HEK293 (cell line): ENCODE measurements at regions not wholly inside any gene's neighbourhood (a gene's known extent, or its start where the extent isn't known, plus 50 kb on each side); places are given as distances from the start of the nearest gene placed in this dataset.
A peak's percentile ranks its signal among the peaks of the same experiment; 100 is the strongest.

Source experiments
- CTCF ChIA-PET: fragments of 350-600 bp; formaldehyde crosslinking; extraction: SDS; loops from one replicate; lab custom pipeline; 2021; ENCODE audit warnings: antibody characterized with exemption; lab: Yijun Ruan, JAX
- POLR2A ChIA-PET: fragments of 300-600 bp; formaldehyde crosslinking; extraction: SDS; loops from one replicate; lab custom pipeline; 2020; ENCODE audit warnings: antibody characterized with exemption, inconsistent platforms; lab: Yijun Ruan, JAX
- H3K27ac ChIP-seq: fragments of 200-500 bp; sonication (Bioruptor generic); 2 replicates; pipeline ENCODE4 v1.5.1; 2014; ENCODE audit warnings: low read depth, low read length, control low read depth, inconsistent platforms; ENCODE audit errors: extremely low read depth
- H3K36me3 ChIP-seq, 2 experiments: fragments of 200-500 bp in 1 of 2; sonication (Bioruptor generic) in 1 of 2; 1 replicate in 1 of 2; 2 replicates in 1 of 2; pipeline ENCODE4 v1.5.1; 2014 to 2017; ENCODE audit warnings: inconsistent platforms in 2 of 2, low read length in 2 of 2; ENCODE audit not compliant: control insufficient read depth in 2 of 2, insufficient read depth in 1 of 2
- H3K4me1 ChIP-seq: fragments of 200-500 bp; sonication (Bioruptor generic); 2 replicates; pipeline ENCODE4 v1.5.1; 2014; ENCODE audit warnings: mild to moderate bottlenecking, low read length, inconsistent platforms; ENCODE audit not compliant: control insufficient read depth, insufficient read depth
- H3K4me3 ChIP-seq: 2 replicates; pipeline ENCODE4 v1.5.1; 2011; ENCODE audit warnings: low read depth, mild to moderate bottlenecking, control low read depth, low read length, moderate library complexity
- H3K9me3 ChIP-seq: fragments of 200-500 bp; sonication (Bioruptor generic); 2 replicates; pipeline ENCODE4 v1.5.1; 2014; ENCODE audit warnings: low read depth, low read length, inconsistent platforms; ENCODE audit not compliant: control insufficient read depth, insufficient read depth
- BCL11B ChIP-seq: fragments of 450-650 bp; formaldehyde crosslinking; IDR thresholded peaks from 2 replicates; pipeline ENCODE4 v1.5.1; 2016; ENCODE audit warnings: low read depth, missing biosample characterization, missing genetic modification characterization
- EGR2 ChIP-seq: fragments of 450-650 bp; formaldehyde crosslinking; IDR thresholded peaks from 2 replicates; pipeline ENCODE4 v1.5.1; 2016; ENCODE audit warnings: low read depth, missing biosample characterization, missing genetic modification characterization
- KLF10 ChIP-seq: fragments of 450-650 bp; IDR thresholded peaks from 2 replicates; pipeline ENCODE4 v1.5.1; 2018; ENCODE audit warnings: missing biosample characterization, mild to moderate bottlenecking, missing genetic modification characterization
- SP2 ChIP-seq: fragments of 450-650 bp; formaldehyde crosslinking; IDR thresholded peaks from 2 replicates; pipeline ENCODE4 v1.5.1; 2016; ENCODE audit warnings: missing biosample characterization, missing genetic modification characterization
- YY1 ChIP-seq: fragments of 450-650 bp; formaldehyde crosslinking; IDR thresholded peaks from 2 replicates; pipeline ENCODE4 v1.5.1; 2018; ENCODE audit warnings: missing biosample characterization, missing genetic modification characterization
- ZEB2 ChIP-seq: fragments of 450-650 bp; formaldehyde crosslinking; IDR thresholded peaks from 2 replicates; pipeline ENCODE4 v1.5.1; 2016; ENCODE audit warnings: missing biosample characterization, missing genetic modification characterization
- ZFP41 ChIP-seq: fragments of 450-650 bp; formaldehyde crosslinking; IDR thresholded peaks from 2 replicates; pipeline ENCODE4 v1.5.1; 2016; ENCODE audit warnings: missing biosample characterization, missing genetic modification characterization, borderline replicate concordance
- ZNF140 ChIP-seq: fragments of 450-650 bp; formaldehyde crosslinking; IDR thresholded peaks from 2 replicates; pipeline ENCODE4 v1.5.1; 2016; ENCODE audit warnings: missing biosample characterization, missing genetic modification characterization
- ZNF175 ChIP-seq: fragments of 450-650 bp; formaldehyde crosslinking; IDR thresholded peaks from 2 replicates; pipeline ENCODE4 v1.5.1; 2016; ENCODE audit warnings: missing biosample characterization, missing genetic modification characterization
- ZNF184 ChIP-seq: fragments of 450-650 bp; IDR thresholded peaks from 2 replicates; pipeline ENCODE4 v1.5.1; 2018; ENCODE audit warnings: missing biosample characterization, mild to moderate bottlenecking, missing genetic modification characterization
- ZNF2 ChIP-seq: fragments of 450-650 bp; formaldehyde crosslinking; IDR thresholded peaks from 2 replicates; pipeline ENCODE4 v1.5.1; 2016; ENCODE audit warnings: missing biosample characterization, missing genetic modification characterization
- ZNF211 ChIP-seq: fragments of 450-650 bp; formaldehyde crosslinking; IDR thresholded peaks from 2 replicates; pipeline ENCODE4 v1.5.1; 2016; ENCODE audit warnings: low read depth, missing biosample characterization, missing genetic modification characterization
- ZNF266 ChIP-seq: fragments of 450-650 bp; formaldehyde crosslinking; IDR thresholded peaks from 2 replicates; pipeline ENCODE4 v1.5.1; 2016; ENCODE audit warnings: missing biosample characterization, missing genetic modification characterization, low read depth
- ZNF341 ChIP-seq: fragments of 450-650 bp; formaldehyde crosslinking; IDR thresholded peaks from 2 replicates; pipeline ENCODE4; 2016; ENCODE audit warnings: low read depth, missing biosample characterization, missing genetic modification characterization
- ZNF521 ChIP-seq: fragments of 450-650 bp; formaldehyde crosslinking; IDR thresholded peaks from 2 replicates; pipeline ENCODE4 v1.5.1; 2017; ENCODE audit warnings: missing biosample characterization, mild to moderate bottlenecking, missing genetic modification characterization
- ZNF548 ChIP-seq: fragments of 450-650 bp; formaldehyde crosslinking; IDR thresholded peaks from 2 replicates; pipeline ENCODE4 v1.5.1; 2016; ENCODE audit warnings: missing biosample characterization, missing genetic modification characterization
- ZNF560 ChIP-seq: fragments of 450-650 bp; formaldehyde crosslinking; IDR thresholded peaks from 2 replicates; pipeline ENCODE4 v1.5.1; 2017; ENCODE audit warnings: missing biosample characterization, missing genetic modification characterization, borderline replicate concordance
- ZNF585B ChIP-seq: fragments of 450-650 bp; formaldehyde crosslinking; IDR thresholded peaks from 2 replicates; pipeline ENCODE4 v1.5.1; 2016; ENCODE audit warnings: missing biosample characterization, missing genetic modification characterization
- ZNF621 ChIP-seq: fragments of 450-650 bp; formaldehyde crosslinking; IDR thresholded peaks from 2 replicates; pipeline ENCODE4 v1.5.1; 2017; ENCODE audit warnings: missing biosample characterization, missing genetic modification characterization
- ZNF654 ChIP-seq: fragments of 450-650 bp; formaldehyde crosslinking; IDR thresholded peaks from 2 replicates; pipeline ENCODE4 v1.5.1; 2016; ENCODE audit warnings: low read depth, missing biosample characterization, missing genetic modification characterization
- ZNF707 ChIP-seq: fragments of 450-650 bp; formaldehyde crosslinking; IDR thresholded peaks from 2 replicates; pipeline ENCODE4 v1.5.1; 2016; ENCODE audit warnings: missing biosample characterization, missing genetic modification characterization
- ZNF76 ChIP-seq: fragments of 450-650 bp; formaldehyde crosslinking; IDR thresholded peaks from 2 replicates; pipeline ENCODE4; 2016; ENCODE audit warnings: low read depth, missing biosample characterization, missing genetic modification characterization, borderline replicate concordance
- ZNF785 ChIP-seq: fragments of 450-650 bp; formaldehyde crosslinking; IDR thresholded peaks from 2 replicates; pipeline ENCODE4 v1.5.1; 2016; ENCODE audit warnings: missing biosample characterization, missing genetic modification characterization
- ZNF792 ChIP-seq: fragments of 450-650 bp; formaldehyde crosslinking; IDR thresholded peaks from 2 replicates; pipeline ENCODE4 v1.5.1; 2016; ENCODE audit warnings: missing biosample characterization, missing genetic modification characterization
- ZNF830 ChIP-seq: fragments of 450-650 bp; IDR thresholded peaks from 2 replicates; pipeline ENCODE4 v1.5.0; 2018; ENCODE audit warnings: missing biosample characterization, missing genetic modification characterization, low read depth, mild to moderate bottlenecking, moderate library complexity
- TF ChIP-seq, protein P1 (sequence below): fragments of 450-650 bp; formaldehyde crosslinking; IDR thresholded peaks from 2 replicates; pipeline ENCODE4 v1.5.1; 2016; ENCODE audit warnings: missing biosample characterization, missing genetic modification characterization, borderline replicate concordance
- TF ChIP-seq, protein P2 (sequence below): sonication (generic); formaldehyde crosslinking; IDR thresholded peaks from 2 replicates; pipeline ENCODE4 v1.8.1; 2022; ENCODE audit warnings: mild to moderate bottlenecking, moderate library complexity, missing genetic modification reagents
- TF ChIP-seq, protein P3 (sequence below): fragments of 450-650 bp; formaldehyde crosslinking; IDR thresholded peaks from 2 replicates; pipeline ENCODE4 v1.5.1; 2016; ENCODE audit warnings: missing biosample characterization, missing genetic modification characterization

DNA sequence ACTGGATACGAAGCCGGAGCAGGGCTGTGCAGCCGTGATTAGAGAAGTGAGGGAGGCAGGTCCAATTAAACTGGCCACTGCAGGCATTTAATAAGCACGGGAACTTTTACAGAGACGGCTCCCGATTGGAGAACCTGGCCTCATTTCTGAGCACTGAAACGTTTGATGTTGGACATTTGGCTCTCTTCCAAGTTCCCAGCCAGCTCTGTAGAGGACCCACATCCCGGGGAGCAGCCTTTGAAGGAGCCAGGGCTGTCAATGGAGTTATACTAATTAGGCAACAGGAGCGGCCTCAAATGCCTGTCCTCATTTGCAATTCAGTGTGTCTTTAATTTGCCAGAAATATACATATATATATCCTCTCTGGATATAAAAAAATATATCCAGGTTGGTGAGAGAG, 499.4 kb upstream of the C16orf82 start:
- Histone ChIP-seq H3K9me3 (no peaks in the 10 kb centered on the region), H3K4me1 (no peaks in the 10 kb centered on the region), H3K27ac (no peak overlapping the region), H3K36me3 (no peaks in the 10 kb centered on the region), H3K4me3 (no peak overlapping the region)
- ChIA-PET CTCF (no interaction called here), POLR2A (no interaction called here)
- TF ChIP-seq ZNF184, result no peak
- TF ChIP-seq, protein P1, sequence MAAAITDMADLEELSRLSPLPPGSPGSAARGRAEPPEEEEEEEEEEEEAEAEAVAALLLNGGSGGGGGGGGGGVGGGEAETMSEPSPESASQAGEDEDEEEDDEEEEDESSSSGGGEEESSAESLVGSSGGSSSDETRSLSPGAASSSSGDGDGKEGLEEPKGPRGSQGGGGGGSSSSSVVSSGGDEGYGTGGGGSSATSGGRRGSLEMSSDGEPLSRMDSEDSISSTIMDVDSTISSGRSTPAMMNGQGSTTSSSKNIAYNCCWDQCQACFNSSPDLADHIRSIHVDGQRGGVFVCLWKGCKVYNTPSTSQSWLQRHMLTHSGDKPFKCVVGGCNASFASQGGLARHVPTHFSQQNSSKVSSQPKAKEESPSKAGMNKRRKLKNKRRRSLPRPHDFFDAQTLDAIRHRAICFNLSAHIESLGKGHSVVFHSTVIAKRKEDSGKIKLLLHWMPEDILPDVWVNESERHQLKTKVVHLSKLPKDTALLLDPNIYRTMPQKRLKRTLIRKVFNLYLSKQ (tag by site-specific recombination), result no peak
- TF ChIP-seq ZNF76, result no peak
- no peak for TF ChIP-seq BCL11B
- no peak for TF ChIP-seq ZNF211 (tag by site-specific recombination)
- no peak for TF ChIP-seq SP2 (tag by site-specific recombination)
- no peak for TF ChIP-seq ZNF792 (tag by site-specific recombination)
- TF ChIP-seq ZNF560 (tag by site-specific recombination), result no peak
- no peak for TF ChIP-seq ZFP41 (tag by site-specific recombination)
- TF ChIP-seq ZNF654 (tag by site-specific recombination), result no peak
- TF ChIP-seq ZNF707 (tag by site-specific recombination), result no peak
- TF ChIP-seq ZNF2, result no peak
- no peak for TF ChIP-seq ZNF785 (tag by site-specific recombination)
- no peak for TF ChIP-seq ZNF585B (tag by site-specific recombination)

DNA sequence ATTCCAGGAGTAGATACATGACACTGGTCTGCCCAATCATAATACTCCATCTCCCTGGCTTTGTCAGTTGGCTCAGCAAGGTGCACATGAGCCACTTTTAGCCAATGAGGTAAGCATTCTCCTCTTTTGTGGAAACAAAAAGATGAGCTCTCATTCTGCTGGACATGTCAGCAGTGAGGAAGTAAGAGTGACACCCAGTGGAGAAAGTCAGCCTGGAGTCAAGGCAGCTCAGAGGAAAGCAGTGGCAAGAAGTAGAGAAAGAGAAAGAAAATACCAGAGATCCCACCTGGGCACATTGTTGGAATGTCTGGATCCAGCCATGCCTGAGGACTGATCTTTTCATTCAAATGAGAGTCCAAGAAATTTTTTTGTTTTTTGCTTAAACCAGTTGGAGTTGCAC, 496.9 kb upstream of the C16orf82 start:
- ChIA-PET CTCF (interaction anchor here (1.2 to 1.5 kb wide), 2 partner anchors 11 to 540 kb away, joined by 3 to 6 read pairs; no protein-coding TSS in a partner anchor), POLR2A (no interaction called here)
- H3K4me1 ChIP-seq, result no peaks in the 10 kb centered on the region
- no peak overlapping the region for H3K4me3 ChIP-seq
- TF ChIP-seq ZEB2 (no peak), ZNF654 (tag by site-specific recombination) (0 out of 2 replicates have a peak, but pooled peaks have one; percentile 9)
- H3K9me3 ChIP-seq, result no peaks in the 10 kb centered on the region
- H3K27ac ChIP-seq, result no peak overlapping the region
- H3K36me3 ChIP-seq, result no peaks in the 10 kb centered on the region

DNA sequence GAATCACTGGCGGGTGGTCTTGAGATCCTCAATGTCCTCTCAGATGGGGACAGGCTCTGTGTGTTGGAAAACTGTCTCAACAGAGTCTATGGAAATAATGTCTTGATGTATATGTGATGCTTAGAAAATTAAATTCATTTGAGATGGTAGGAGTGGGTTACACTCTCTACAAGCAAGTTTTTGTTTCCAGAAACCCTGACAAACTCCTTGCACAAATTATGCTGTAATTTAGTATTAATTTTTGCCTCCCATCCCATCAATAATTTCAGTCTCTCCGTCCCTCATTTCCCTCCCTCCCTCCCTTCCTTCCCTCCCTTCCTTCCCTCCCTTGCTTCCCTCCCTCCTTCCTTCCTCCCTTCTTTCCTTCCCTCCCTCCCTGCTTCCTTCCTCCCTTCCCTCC, 488.0 kb upstream of the C16orf82 start:
- H3K4me1 ChIP-seq, result no peaks in the 10 kb centered on the region
- ChIA-PET POLR2A (no interaction called here), CTCF (no interaction called here)
- H3K9me3 ChIP-seq, result no peaks in the 10 kb centered on the region
- no peak overlapping the region for H3K27ac ChIP-seq
- no peaks in the 10 kb centered on the region for H3K36me3 ChIP-seq
- no peak overlapping the region for H3K4me3 ChIP-seq
- TF ChIP-seq ZNF585B (tag by site-specific recombination), result no peak
- TF ChIP-seq ZNF341 (tag by site-specific recombination), result no peak
- TF ChIP-seq, protein P2, sequence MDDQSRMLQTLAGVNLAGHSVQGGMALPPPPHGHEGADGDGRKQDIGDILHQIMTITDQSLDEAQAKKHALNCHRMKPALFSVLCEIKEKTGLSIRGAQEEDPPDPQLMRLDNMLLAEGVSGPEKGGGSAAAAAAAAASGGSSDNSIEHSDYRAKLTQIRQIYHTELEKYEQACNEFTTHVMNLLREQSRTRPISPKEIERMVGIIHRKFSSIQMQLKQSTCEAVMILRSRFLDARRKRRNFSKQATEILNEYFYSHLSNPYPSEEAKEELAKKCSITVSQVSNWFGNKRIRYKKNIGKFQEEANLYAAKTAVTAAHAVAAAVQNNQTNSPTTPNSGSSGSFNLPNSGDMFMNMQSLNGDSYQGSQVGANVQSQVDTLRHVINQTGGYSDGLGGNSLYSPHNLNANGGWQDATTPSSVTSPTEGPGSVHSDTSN, result no peak
- TF ChIP-seq ZNF621, result no peak
- no peak for TF ChIP-seq ZNF521
- no peak for TF ChIP-seq ZNF266
- no peak for TF ChIP-seq ZNF548 (tag by site-specific recombination)
- TF ChIP-seq ZNF175 (tag by site-specific recombination), result no peak
- no peak for TF ChIP-seq YY1 (tag by site-specific recombination)
- no peak for TF ChIP-seq ZEB2
- TF ChIP-seq EGR2, result no peak
- TF ChIP-seq KLF10 (tag by site-specific recombination), result no peak
- no peak for TF ChIP-seq ZNF830 (tag by site-specific recombination)
- TF ChIP-seq, protein P1 (tag by site-specific recombination), result no peak
- TF ChIP-seq, protein P3, sequence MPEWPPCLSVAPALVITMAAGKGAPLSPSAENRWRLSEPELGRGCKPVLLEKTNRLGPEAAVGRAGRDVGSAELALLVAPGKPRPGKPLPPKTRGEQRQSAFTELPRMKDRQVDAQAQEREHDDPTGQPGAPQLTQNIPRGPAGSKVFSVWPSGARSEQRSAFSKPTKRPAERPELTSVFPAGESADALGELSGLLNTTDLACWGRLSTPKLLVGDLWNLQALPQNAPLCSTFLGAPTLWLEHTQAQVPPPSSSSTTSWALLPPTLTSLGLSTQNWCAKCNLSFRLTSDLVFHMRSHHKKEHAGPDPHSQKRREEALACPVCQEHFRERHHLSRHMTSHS (tag by site-specific recombination), result no peak
- TF ChIP-seq ZNF140 (tag by site-specific recombination), result no peak
